ENCODE measurements at regions not wholly inside any gene's neighbourhood (a gene's known extent, or its start where the extent isn't known, plus 50 kb on each side); places are given as distances from the start of the nearest gene placed in this dataset.

DNA sequence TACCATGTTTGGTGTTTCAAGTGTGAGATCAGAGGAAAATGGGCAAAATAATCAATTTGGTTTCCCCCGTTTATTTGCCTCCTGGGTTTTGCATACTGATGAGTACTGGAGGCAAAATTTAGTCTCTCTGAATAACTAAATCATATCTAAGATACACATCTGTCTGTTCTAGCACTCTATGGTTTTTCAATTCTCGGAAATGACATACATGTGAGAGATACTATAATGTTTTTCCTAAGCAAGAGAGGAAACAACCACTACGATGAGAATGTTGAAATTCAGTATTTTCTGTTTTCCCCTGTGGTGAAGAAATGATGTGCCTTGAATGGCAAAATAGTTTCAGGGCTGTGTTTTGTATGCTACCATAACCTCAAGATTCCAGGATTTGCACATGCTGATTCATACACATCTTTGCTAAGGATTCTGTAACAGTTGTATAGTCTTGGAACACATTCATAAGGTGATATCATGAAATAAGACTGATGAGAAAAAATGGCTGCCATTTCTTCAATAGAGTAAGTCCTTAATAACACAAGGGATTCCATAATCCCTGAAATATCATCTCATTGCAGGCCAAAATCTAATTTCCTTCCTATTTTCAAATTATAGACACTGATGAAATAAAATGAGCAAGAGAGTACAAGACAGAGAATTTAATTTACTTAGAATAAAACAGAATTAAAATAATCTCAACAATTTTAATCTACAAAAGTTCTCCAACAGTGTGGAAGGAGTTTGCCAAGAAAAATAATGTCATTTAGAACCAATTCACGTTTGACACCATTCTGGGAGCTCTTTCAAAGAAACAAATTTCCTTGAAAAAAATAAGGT is 316.6 kb downstream of the FIGN start:
- TF ChIP-seq, protein P1, sequence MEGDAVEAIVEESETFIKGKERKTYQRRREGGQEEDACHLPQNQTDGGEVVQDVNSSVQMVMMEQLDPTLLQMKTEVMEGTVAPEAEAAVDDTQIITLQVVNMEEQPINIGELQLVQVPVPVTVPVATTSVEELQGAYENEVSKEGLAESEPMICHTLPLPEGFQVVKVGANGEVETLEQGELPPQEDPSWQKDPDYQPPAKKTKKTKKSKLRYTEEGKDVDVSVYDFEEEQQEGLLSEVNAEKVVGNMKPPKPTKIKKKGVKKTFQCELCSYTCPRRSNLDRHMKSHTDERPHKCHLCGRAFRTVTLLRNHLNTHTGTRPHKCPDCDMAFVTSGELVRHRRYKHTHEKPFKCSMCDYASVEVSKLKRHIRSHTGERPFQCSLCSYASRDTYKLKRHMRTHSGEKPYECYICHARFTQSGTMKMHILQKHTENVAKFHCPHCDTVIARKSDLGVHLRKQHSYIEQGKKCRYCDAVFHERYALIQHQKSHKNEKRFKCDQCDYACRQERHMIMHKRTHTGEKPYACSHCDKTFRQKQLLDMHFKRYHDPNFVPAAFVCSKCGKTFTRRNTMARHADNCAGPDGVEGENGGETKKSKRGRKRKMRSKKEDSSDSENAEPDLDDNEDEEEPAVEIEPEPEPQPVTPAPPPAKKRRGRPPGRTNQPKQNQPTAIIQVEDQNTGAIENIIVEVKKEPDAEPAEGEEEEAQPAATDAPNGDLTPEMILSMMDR (IDR thresholded peaks at IDR 0.05), result no peak
- TF ChIP-seq POLR2A (IDR thresholded peaks at IDR 0.05), result no peak
- Histone ChIP-seq H3K36me3 (ENCODE audit: low read depth, missing control alignments) (no peaks in the 10 kb centered on the region), H3K27me3 (no peaks in the 10 kb centered on the region), H3K4me1 (no peaks in the 10 kb centered on the region), H3K4me3 (no peak overlapping the region), H3K9me3 (no peaks in the 10 kb centered on the region), H3K27ac (no peak overlapping the region)
- no peak for DNase-seq
- intact Hi-C loops (cut with DNase I; ENCODE audit: low total_unique reads), result no loop called here
- WGBS, 2 donors, result 79 to 80% methylated on average over 4 of the region's 4 CpGs

DNA sequence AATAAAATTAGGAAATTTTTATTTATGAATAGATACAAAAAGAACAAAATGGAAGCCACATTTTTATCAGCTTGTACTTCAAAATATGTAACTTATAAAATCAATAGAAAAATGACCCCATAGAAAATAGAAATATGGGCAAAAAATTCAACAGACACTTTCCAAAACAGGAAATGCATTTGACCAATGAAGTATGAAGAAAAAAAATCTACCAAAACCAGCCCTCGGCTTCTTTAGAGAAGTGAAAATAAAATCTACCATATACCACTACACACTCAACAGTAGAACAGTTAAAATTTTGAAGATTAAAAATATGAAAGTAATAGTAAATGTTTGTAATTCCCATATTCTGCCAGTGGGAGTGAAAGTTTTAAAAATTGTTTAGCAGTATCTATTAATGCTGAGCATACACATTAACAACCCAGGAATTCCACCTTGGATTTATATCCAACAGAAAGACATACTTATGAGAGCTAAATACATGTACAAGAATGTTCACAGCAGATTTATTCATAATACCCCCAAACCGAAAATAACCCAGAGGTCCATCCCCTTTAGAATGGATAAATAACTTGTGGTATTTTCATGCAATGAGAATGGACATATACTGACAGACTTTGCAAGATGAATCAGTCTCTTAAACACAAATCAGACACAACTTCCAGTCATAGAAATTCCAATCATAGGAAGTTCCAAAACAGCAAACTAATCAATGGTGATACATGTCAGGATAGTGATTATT is 318.0 kb downstream of the FIGN start:
- Histone ChIP-seq H3K4me1 (no peaks in the 10 kb centered on the region), H3K27ac (no peak overlapping the region), H3K9me3 (no peaks in the 10 kb centered on the region), H3K27me3 (no peaks in the 10 kb centered on the region), H3K36me3 (ENCODE audit: low read depth, missing control alignments) (no peaks in the 10 kb centered on the region), H3K4me3 (no peak overlapping the region)
- no peak for DNase-seq
- intact Hi-C loops (cut with DNase I; ENCODE audit: low total_unique reads), result no loop called here
- TF ChIP-seq, protein P1 (IDR thresholded peaks at IDR 0.05), result no peak
- WGBS, 2 donors, result 84 to 88% methylated on average over 2 of the region's 2 CpGs

DNA sequence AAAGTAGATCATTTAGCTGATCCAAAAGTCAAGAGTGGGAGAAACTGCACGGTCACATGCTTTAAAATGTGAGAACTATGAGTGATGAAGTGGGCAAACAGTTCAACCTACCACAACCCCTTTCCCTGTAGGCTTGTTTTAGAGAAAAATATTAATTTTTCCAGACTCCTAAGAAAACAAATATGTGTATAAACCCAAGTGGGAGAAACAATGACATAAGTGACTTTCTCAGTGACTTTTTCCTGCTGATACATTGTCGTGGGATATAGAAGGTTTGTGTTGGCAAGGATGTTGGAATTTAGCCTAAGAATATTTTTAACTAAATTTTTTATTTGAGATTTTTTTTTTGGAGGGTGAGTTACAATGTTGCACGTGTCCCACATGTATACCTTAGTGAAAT is 321.7 kb downstream of the FIGN start:
- DNase-seq, result no peak
- Histone ChIP-seq H3K4me3 (no peak overlapping the region), H3K9me3 (no peaks in the 10 kb centered on the region), H3K27ac (no peak overlapping the region), H3K36me3 (ENCODE audit: low read depth, missing control alignments) (no peaks in the 10 kb centered on the region), H3K27me3 (no peaks in the 10 kb centered on the region), H3K4me1 (no peaks in the 10 kb centered on the region)
- 79 to 82% methylated on average over 3 of the region's 3 CpGs for WGBS, 2 donors
- intact Hi-C loops (cut with DNase I; ENCODE audit: low total_unique reads), result no loop called here
- TF ChIP-seq POLR2A (IDR thresholded peaks at IDR 0.05), result no peak
- TF ChIP-seq, protein P1 (IDR thresholded peaks at IDR 0.05), result no peak

DNA sequence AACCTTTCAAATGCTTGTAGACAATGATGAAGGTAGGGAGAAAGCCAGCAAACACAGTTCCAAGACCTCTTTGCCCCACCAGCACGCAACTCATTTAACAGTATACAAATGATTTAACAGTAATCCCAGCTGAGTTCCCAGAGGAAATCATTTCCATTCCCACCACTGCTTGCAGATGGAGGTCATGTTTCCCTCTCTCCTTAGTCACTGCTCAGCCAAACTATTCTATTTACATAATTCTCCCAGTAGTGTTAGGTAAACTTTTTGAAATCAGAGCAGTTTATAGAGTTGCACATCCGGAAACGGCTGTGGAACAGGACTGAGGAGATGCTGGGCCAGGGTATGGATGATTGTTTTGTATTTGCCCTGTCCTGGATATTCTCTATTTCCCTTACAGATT is 328.5 kb downstream of the FIGN start:
- intact Hi-C loops (cut with DNase I; ENCODE audit: low total_unique reads), result no loop called here
- H3K27me3 ChIP-seq, result no peaks in the 10 kb centered on the region
- H3K4me3 ChIP-seq, result no peak overlapping the region
- TF ChIP-seq, protein P1 (IDR thresholded peaks at IDR 0.05), result no peak
- TF ChIP-seq POLR2A (IDR thresholded peaks at IDR 0.05), result no peak
- H3K4me1 ChIP-seq, result no peaks in the 10 kb centered on the region
- 70 to 75% methylated on average over 3 of the region's 3 CpGs for WGBS, 2 donors
- no peaks in the 10 kb centered on the region for H3K9me3 ChIP-seq
- DNase-seq, result no peak
- H3K27ac ChIP-seq, result no peak overlapping the region
- no peaks in the 10 kb centered on the region for H3K36me3 ChIP-seq (ENCODE audit: low read depth, missing control alignments)
